Smooth muscle cell (in vitro differentiated cells): ENCODE measurements at regions not wholly inside any gene's neighbourhood (a gene's known extent, or its start where the extent isn't known, plus 50 kb on each side); places are given as distances from the start of the nearest gene placed in this dataset.

Source experiments
- DNase-seq: peaks from one replicate; lab custom pipeline; 2025; ENCODE audit not compliant: unreplicated experiment; lab: John Stamatoyannopoulos, UW
- H2AFZ ChIP-seq: fragments of 200-600 bp; sonication (generic); 2 replicates; pipeline ENCODE4 v1.6.0; 2016; ENCODE audit warnings: antibody characterized with exemption, low read depth, mild to moderate bottlenecking
- H3F3A ChIP-seq: fragments of 200-600 bp; sonication (generic); 2 replicates; pipeline ENCODE4 v1.6.0; 2017; ENCODE audit warnings: antibody characterized with exemption, low read depth
- H3K27ac ChIP-seq: fragments of 200-600 bp; sonication (generic); 2 replicates; pipeline ENCODE4 v1.5.1; 2016; ENCODE audit warnings: low read depth, mild to moderate bottlenecking
- H3K27me3 ChIP-seq: fragments of 200-600 bp; sonication (generic); 2 replicates; pipeline ENCODE4 v1.6.1; 2016; ENCODE audit warnings: low read depth, mild to moderate bottlenecking
- H3K36me3 ChIP-seq: fragments of 200-600 bp; sonication (generic); 2 replicates; pipeline ENCODE4 v1.5.1; 2016; ENCODE audit warnings: low read depth
- H3K4me1 ChIP-seq: fragments of 200-600 bp; sonication (generic); 2 replicates; pipeline ENCODE4 v1.5.1; 2016; ENCODE audit warnings: low read depth
- H3K4me2 ChIP-seq: fragments of 200-600 bp; sonication (generic); 2 replicates; pipeline ENCODE4 v1.6.0; 2016; ENCODE audit warnings: mild to moderate bottlenecking
- H3K4me3 ChIP-seq: fragments of 200-600 bp; sonication (generic); 2 replicates; pipeline ENCODE4 v1.5.1; 2016; ENCODE audit warnings: mild to moderate bottlenecking
- H3K79me2 ChIP-seq: fragments of 200-600 bp; sonication (generic); 2 replicates; pipeline ENCODE4 v1.6.0; 2016; ENCODE audit warnings: low read depth, mild to moderate bottlenecking
- H3K9ac ChIP-seq: fragments of 200-600 bp; sonication (generic); 2 replicates; pipeline ENCODE4 v1.6.0; 2016; ENCODE audit warnings: low read depth
- H3K9me3 ChIP-seq: fragments of 200-600 bp; sonication (generic); replicated peaks from 2 replicates; pipeline ENCODE4 v1.5.1; 2016; ENCODE audit warnings: low read depth
- H4K20me1 ChIP-seq: fragments of 200-600 bp; sonication (generic); 2 replicates; pipeline ENCODE4 v1.6.0; 2016; ENCODE audit warnings: low read depth
- CTCF ChIP-seq: fragments of 200-600 bp; sonication (generic); IDR thresholded peaks from 2 replicates; pipeline ENCODE4 v1.5.1; 2017; ENCODE audit warnings: borderline replicate concordance, mild to moderate bottlenecking, antibody characterized with exemption; ENCODE audit not compliant: insufficient read depth, poor library complexity, severe bottlenecking
- WGBS: methylation state at CpG from one replicate; pipeline ENCODE4 v1.1.7; 2016; ENCODE audit warnings: low lambda C conversion rate; 5-methylcytosine and 5-hydroxymethylcytosine counted together

- H3K27me3 ChIP-seq, result peaks cover 6% of the 10 kb centered on the region
- no peak for DNase-seq
- H3K4me2 ChIP-seq, result no peak overlapping the region
- H3K9ac ChIP-seq, result no peak overlapping the region
- no peaks in the 10 kb centered on the region for H4K20me1 ChIP-seq
- H3F3A ChIP-seq, result no peaks in the 10 kb centered on the region
- H3K36me3 ChIP-seq, result no peaks in the 10 kb centered on the region
- no peak overlapping the region for H2AFZ ChIP-seq
- H3K4me1 ChIP-seq, result no peaks in the 10 kb centered on the region
- H3K27ac ChIP-seq, result peak overlapping the region; percentile 64
- H3K9me3 ChIP-seq, result no peaks in the 10 kb centered on the region
- H3K4me3 ChIP-seq, result no peak overlapping the region
- WGBS, result 64% methylated on average over 1 of the region's 1 CpG
- TF ChIP-seq CTCF, result no peak
- no peaks in the 10 kb centered on the region for H3K79me2 ChIP-seq
Measured at GRCh38 chr10:30680908-30681307, 51.4 kb upstream of the LYZL2 start.
